Embryonic facial prominence (tissue), 1 donor: ENCODE measurements at regions not wholly inside any gene's neighbourhood (a gene's known extent, or its start where the extent isn't known, plus 50 kb on each side); places are given as distances from the start of the nearest gene placed in this dataset.
A peak's percentile ranks its signal among the peaks of the same experiment; 100 is the strongest.

Experiments
- DNase-seq: peaks from one replicate; pipeline ENCODE4 v3.0.0-alpha.2; 2016; ENCODE audit errors: extremely low spot score

- DNase-seq, result no peak
These were observed 234.1 kb downstream of the OPA1 start for GRCh38 chr3:193827040-193827669.

GRCh38 chr3:193827871-193828270 lies 234.9 kb downstream of the OPA1 start:
- no peak for DNase-seq

GRCh38 chr3:193828477-193828876 lies 235.5 kb downstream of the OPA1 start:
- DNase-seq, result no peak

- no peak for DNase-seq
These were observed 236.8 kb downstream of the OPA1 start for GRCh38 chr3:193829781-193830180.

GRCh38 chr3:193830791-193831191 lies 237.8 kb downstream of the OPA1 start:
- DNase-seq, result peak; percentile 18

- DNase-seq, result no peak
These were observed 238.8 kb downstream of the OPA1 start for GRCh38 chr3:193831495-193832455.

- no peak for DNase-seq
These were observed 239.9 kb downstream of the OPA1 start for GRCh38 chr3:193832833-193833413.

GRCh38 chr3:193833592-193833991 lies 240.6 kb downstream of the OPA1 start:
- DNase-seq, result no peak

GRCh38 chr3:193835414-193835813 lies 242.4 kb downstream of the OPA1 start:
- DNase-seq, result no peak

GRCh38 chr3:193836511-193836910 lies 243.5 kb downstream of the OPA1 start:
- no peak for DNase-seq

GRCh38 chr3:193836918-193837317 lies 243.9 kb downstream of the OPA1 start:
- no peak for DNase-seq

GRCh38 chr3:193837347-193837827 lies 244.4 kb downstream of the OPA1 start:
- DNase-seq, result no peak

GRCh38 chr3:193840111-193840641 lies 247.2 kb downstream of the OPA1 start:
- DNase-seq, result no peak

- no peak for DNase-seq
These were observed 248.6 kb downstream of the OPA1 start for GRCh38 chr3:193841581-193841980.

GRCh38 chr3:193842029-193842798 lies 249.2 kb downstream of the OPA1 start:
- DNase-seq, result no peak

GRCh38 chr3:193842832-193843473 lies 249.9 kb downstream of the OPA1 start:
- no peak for DNase-seq

- DNase-seq, result no peak
These were observed 250.7 kb downstream of the OPA1 start for GRCh38 chr3:193843474-193844301.

GRCh38 chr3:193844472-193844871 lies 251.5 kb downstream of the OPA1 start:
- no peak for DNase-seq

GRCh38 chr3:193845144-193845543 lies 252.1 kb downstream of the OPA1 start:
- no peak for DNase-seq

GRCh38 chr3:193846569-193846968 lies 253.6 kb downstream of the OPA1 start:
- no peak for DNase-seq
